NCI-H460 (cell line): ENCODE measurements at regions not wholly inside any gene's neighbourhood (a gene's known extent, or its start where the extent isn't known, plus 50 kb on each side); places are given as distances from the start of the nearest gene placed in this dataset.
"Not testable (repeated sequence)": the region's sequence is repeated elsewhere in the genome, so short reads cannot be mapped to it uniquely, and the experiment has no call there.

Experiments
- DNase-seq: peaks from one replicate; pipeline ENCODE4 v3.0.0-alpha.2; 2016; ENCODE audit warnings: low read depth; ENCODE audit errors: extremely low read depth

- not testable (repeated sequence) for DNase-seq
Measured at GRCh38 chr10:33867199-33867789, 532.8 kb upstream of the NRP1 start.

- DNase-seq = no peak
Measured at GRCh38 chr10:33863352-33863751, 528.9 kb upstream of the NRP1 start.

- DNase-seq = no peak
Measured at GRCh38 chr10:33862536-33863105, 528.2 kb upstream of the NRP1 start.

GRCh38 chr10:33861833-33862232 is 527.4 kb upstream of the NRP1 start:
- DNase-seq = no peak

- DNase-seq = no peak
Measured at GRCh38 chr10:33861016-33861704, 526.7 kb upstream of the NRP1 start.

GRCh38 chr10:33860552-33860951 is 526.1 kb upstream of the NRP1 start:
- DNase-seq = no peak

GRCh38 chr10:33859319-33860022 is 525.0 kb upstream of the NRP1 start:
- no peak for DNase-seq

- DNase-seq = no peak
Measured at GRCh38 chr10:33858326-33858725, 523.9 kb upstream of the NRP1 start.

- not testable (repeated sequence) for DNase-seq
Measured at GRCh38 chr10:33853221-33853620, 518.8 kb upstream of the NRP1 start.

- no peak for DNase-seq
Measured at GRCh38 chr10:33843379-33843778, 508.9 kb upstream of the NRP1 start.

- no peak for DNase-seq
Measured at GRCh38 chr10:33841678-33842077, 507.2 kb upstream of the NRP1 start.

GRCh38 chr10:33838731-33839130 is 504.3 kb upstream of the NRP1 start:
- no peak for DNase-seq

- DNase-seq = no peak
Measured at GRCh38 chr10:33837736-33838135, 503.3 kb upstream of the NRP1 start.

- DNase-seq = no peak
Measured at GRCh38 chr10:33835556-33835955, 501.1 kb upstream of the NRP1 start.

- no peak for DNase-seq
Measured at GRCh38 chr10:33833566-33833965, 499.1 kb upstream of the NRP1 start.

- no peak for DNase-seq
Measured at GRCh38 chr10:33832124-33832787, 497.8 kb upstream of the NRP1 start.

GRCh38 chr10:33831591-33831990 is 497.1 kb upstream of the NRP1 start:
- DNase-seq = no peak

GRCh38 chr10:33829899-33830298 is 495.4 kb upstream of the NRP1 start:
- not testable (repeated sequence) for DNase-seq

GRCh38 chr10:33828592-33828991 is 494.1 kb upstream of the NRP1 start:
- DNase-seq = no peak

GRCh38 chr10:33826186-33826585 is 491.7 kb upstream of the NRP1 start:
- DNase-seq = no peak

GRCh38 chr10:33822774-33823173 is 488.3 kb upstream of the NRP1 start:
- DNase-seq = no peak
